Keratinocyte (primary cell): ENCODE measurements at regions not wholly inside any gene's neighbourhood (a gene's known extent, or its start where the extent isn't known, plus 50 kb on each side); places are given as distances from the start of the nearest gene placed in this dataset.

ENCODE experiments used
- DNase-seq: peaks from one replicate; pipeline ENCODE4 v3.0.0-alpha.2; 2011; ENCODE audit warnings: low read depth, missing footprints, low spot score
- FAIRE-seq: peaks from 2 replicates; lab custom pipeline; 2011; peaks lifted over from hg19 to GRCh38; lab: Jason Lieb, UNC
- H2AFZ ChIP-seq: 2 replicates; pipeline ENCODE4 v1.6.0; 2012; ENCODE audit warnings: low read length, control low read depth, inconsistent platforms; ENCODE audit not compliant: control insufficient read depth
- H3K27ac ChIP-seq: 2 replicates; pipeline ENCODE4 v1.5.1; 2011; ENCODE audit warnings: low read length; ENCODE audit not compliant: control insufficient read depth, insufficient read depth
- H3K27me3 ChIP-seq: 3 replicates; pipeline ENCODE4 v1.6.0; 2011; ENCODE audit warnings: low read length; ENCODE audit not compliant: control insufficient read depth, insufficient read depth; ENCODE audit errors: extremely low read depth
- H3K36me3 ChIP-seq, 2 experiments: 2 replicates in 1 of 2; 3 replicates in 1 of 2; pipeline ENCODE4 v1.5.1; 2011; ENCODE audit warnings: low read length in 2 of 2, mild to moderate bottlenecking in 1 of 2; ENCODE audit not compliant: control insufficient read depth in 2 of 2, insufficient read depth in 2 of 2; ENCODE audit errors: extremely low read depth in 1 of 2
- H3K4me1 ChIP-seq: 3 replicates; pipeline ENCODE4 v1.5.1; 2011; ENCODE audit warnings: low read length; ENCODE audit not compliant: control insufficient read depth, insufficient read depth; ENCODE audit errors: extremely low read depth
- H3K4me2 ChIP-seq: 3 replicates; pipeline ENCODE4 v1.6.0; 2011; ENCODE audit warnings: low read depth, low read length; ENCODE audit not compliant: control insufficient read depth, insufficient read depth; ENCODE audit errors: extremely low read depth
- H3K4me3 ChIP-seq, 3 experiments: fragments of 200-600 bp in 1 of 3; sonication (generic) in 1 of 3; 2 replicates in 2 of 3; 3 replicates in 1 of 3; pipeline ENCODE4 v1.5.1; 2011 to 2016; ENCODE audit warnings: low read length in 3 of 3, mild to moderate bottlenecking in 3 of 3, control low read depth in 2 of 3, inconsistent platforms in 1 of 3, low read depth in 1 of 3, mixed read lengths in 1 of 3, mixed run types in 1 of 3, moderate library complexity in 1 of 3; ENCODE audit not compliant: control insufficient read depth in 2 of 3, insufficient read depth in 2 of 3; ENCODE audit errors: extremely low read depth in 1 of 3
- H3K79me2 ChIP-seq: 2 replicates; pipeline ENCODE4 v1.6.0; 2012; ENCODE audit warnings: low read length; ENCODE audit not compliant: control insufficient read depth, insufficient read depth
- H3K9ac ChIP-seq: 3 replicates; pipeline ENCODE4 v1.6.0; 2011; ENCODE audit warnings: low read length; ENCODE audit not compliant: control insufficient read depth, insufficient read depth; ENCODE audit errors: extremely low read depth
- H3K9me1 ChIP-seq: 3 replicates; pipeline ENCODE4 v1.6.0; 2011; ENCODE audit warnings: low read length; ENCODE audit not compliant: control insufficient read depth, insufficient read depth; ENCODE audit errors: extremely low read depth
- H3K9me3 ChIP-seq: 2 replicates; pipeline ENCODE4 v1.5.1; 2012; ENCODE audit warnings: low read depth, low read length; ENCODE audit not compliant: control insufficient read depth
- H4K20me1 ChIP-seq: 3 replicates; pipeline ENCODE4 v1.6.0; 2011; ENCODE audit warnings: low read length; ENCODE audit not compliant: control insufficient read depth, insufficient read depth; ENCODE audit errors: extremely low read depth
- EZH2 ChIP-seq: IDR thresholded peaks from one replicate; pipeline ENCODE4 v1.6.1; 2012; ENCODE audit warnings: inconsistent platforms, mild to moderate bottlenecking, low read length, moderate library complexity
- dilution Hi-C: fragments of 300-500 bp; cut with MboI; formaldehyde crosslinking; loops from one replicate; pipeline ENCODE4 v1.7.0; 2020; ENCODE audit warnings: low sequenced_read_pairs; ENCODE audit not compliant: extremely low pct_ligation_motif_present
- TF ChIP-seq, protein P1 (sequence below), 3 experiments: IDR thresholded peaks in 1 of 3; conservative IDR thresholded peaks in 1 of 3; optimal IDR thresholded peaks in 1 of 3; 2 replicates in 2 of 3; 3 replicates in 1 of 3; pipeline versions ENCODE3 to v1.5.1; 2011; ENCODE audit warnings: low read length in 3 of 3, mild to moderate bottlenecking in 3 of 3, moderate library complexity in 2 of 3, control low read depth in 1 of 3, inconsistent platforms in 1 of 3; ENCODE audit not compliant: insufficient read depth in 2 of 3; ENCODE audit errors: extremely low read depth in 1 of 3

DNA sequence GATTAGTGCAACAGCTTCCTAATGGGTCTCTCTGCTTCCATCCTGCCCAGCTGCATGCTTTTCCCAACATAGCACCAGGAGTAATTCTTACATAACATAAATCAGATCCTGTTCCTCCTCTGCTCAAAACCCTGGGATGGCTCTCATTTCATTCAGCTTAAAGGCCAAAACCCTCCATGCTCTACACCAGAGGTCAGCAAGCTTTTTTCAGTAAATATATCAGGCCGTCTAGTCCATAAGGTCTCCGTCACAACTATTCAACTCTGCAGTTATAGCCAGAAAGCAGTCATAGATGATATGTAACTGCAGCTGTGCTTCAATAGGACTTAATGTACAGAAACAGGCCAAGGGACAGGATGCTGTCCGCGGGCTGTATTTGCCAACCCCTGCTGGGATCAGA is 202.8 kb upstream of the UBE2E2 start:
- no peak overlapping the region for H2AFZ ChIP-seq
- H3K9ac ChIP-seq, result no peak overlapping the region
- H3K4me3 ChIP-seq, result no peak overlapping the region
- H3K27ac ChIP-seq, result no peak overlapping the region
- DNase-seq (no peak), FAIRE-seq (no peak)
- no peaks in the 10 kb centered on the region for H3K27me3 ChIP-seq
- H4K20me1 ChIP-seq, result no peaks in the 10 kb centered on the region
- H3K36me3 ChIP-seq, result no peaks in the 10 kb centered on the region
- no peak for TF ChIP-seq EZH2
- TF ChIP-seq, protein P1, sequence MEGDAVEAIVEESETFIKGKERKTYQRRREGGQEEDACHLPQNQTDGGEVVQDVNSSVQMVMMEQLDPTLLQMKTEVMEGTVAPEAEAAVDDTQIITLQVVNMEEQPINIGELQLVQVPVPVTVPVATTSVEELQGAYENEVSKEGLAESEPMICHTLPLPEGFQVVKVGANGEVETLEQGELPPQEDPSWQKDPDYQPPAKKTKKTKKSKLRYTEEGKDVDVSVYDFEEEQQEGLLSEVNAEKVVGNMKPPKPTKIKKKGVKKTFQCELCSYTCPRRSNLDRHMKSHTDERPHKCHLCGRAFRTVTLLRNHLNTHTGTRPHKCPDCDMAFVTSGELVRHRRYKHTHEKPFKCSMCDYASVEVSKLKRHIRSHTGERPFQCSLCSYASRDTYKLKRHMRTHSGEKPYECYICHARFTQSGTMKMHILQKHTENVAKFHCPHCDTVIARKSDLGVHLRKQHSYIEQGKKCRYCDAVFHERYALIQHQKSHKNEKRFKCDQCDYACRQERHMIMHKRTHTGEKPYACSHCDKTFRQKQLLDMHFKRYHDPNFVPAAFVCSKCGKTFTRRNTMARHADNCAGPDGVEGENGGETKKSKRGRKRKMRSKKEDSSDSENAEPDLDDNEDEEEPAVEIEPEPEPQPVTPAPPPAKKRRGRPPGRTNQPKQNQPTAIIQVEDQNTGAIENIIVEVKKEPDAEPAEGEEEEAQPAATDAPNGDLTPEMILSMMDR (optimal IDR thresholded peaks at IDR 0.05 in 1 of 3, IDR thresholded peaks at IDR 0.05 in 1 of 3, conservative IDR thresholded peaks at IDR 0.05 in 1 of 3; ENCODE audit: extremely low read depth in 1 of 3, insufficient read depth in 2 of 3, low read length in 3 of 3), result no peak
- H3K4me2 ChIP-seq, result no peak overlapping the region
- H3K4me1 ChIP-seq, result peaks cover 9% of the 10 kb centered on the region
- dilution Hi-C loops, result no loop called here
- no peaks in the 10 kb centered on the region for H3K9me3 ChIP-seq
- no peaks in the 10 kb centered on the region for H3K79me2 ChIP-seq
- H3K9me1 ChIP-seq, result no peaks in the 10 kb centered on the region

DNA sequence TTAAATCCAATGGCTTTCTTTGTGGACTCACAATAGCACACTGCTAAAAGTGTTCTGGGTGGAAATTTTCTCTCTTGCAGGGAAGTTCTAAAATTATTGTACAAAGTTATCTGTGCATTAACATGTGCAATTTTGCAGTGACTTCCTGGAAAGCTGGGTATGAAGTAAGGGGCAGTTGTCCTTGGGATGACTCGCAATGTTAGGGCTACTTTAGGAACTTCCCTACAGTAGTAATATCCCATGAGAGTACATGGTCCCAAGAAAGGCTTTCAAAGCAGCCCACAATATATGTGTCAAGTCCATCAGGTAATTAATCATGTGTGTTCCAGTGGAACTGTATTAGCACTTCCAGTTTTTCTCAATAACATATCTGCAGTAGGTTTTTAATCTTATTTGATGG is 201.0 kb upstream of the UBE2E2 start:
- FAIRE-seq (no peak), DNase-seq (no peak)
- Histone ChIP-seq H3K36me3 (no peaks in the 10 kb centered on the region), H3K9me3 (no peaks in the 10 kb centered on the region), H3K27me3 (no peaks in the 10 kb centered on the region), H2AFZ (no peak overlapping the region), H3K4me2 (no peak overlapping the region), H3K9me1 (no peaks in the 10 kb centered on the region), H3K9ac (no peak overlapping the region), H3K27ac (no peak overlapping the region), H3K4me3 (no peak overlapping the region), H3K4me1 (peaks cover 13% of the 10 kb centered on the region), H4K20me1 (no peaks in the 10 kb centered on the region), H3K79me2 (no peaks in the 10 kb centered on the region)
- dilution Hi-C loops, result no loop called here
- TF ChIP-seq, protein P1 (optimal IDR thresholded peaks at IDR 0.05 in 1 of 3, IDR thresholded peaks at IDR 0.05 in 1 of 3, conservative IDR thresholded peaks at IDR 0.05 in 1 of 3; ENCODE audit: extremely low read depth in 1 of 3, insufficient read depth in 2 of 3, low read length in 3 of 3), result no peak
- TF ChIP-seq EZH2, result no peak
